Right lobe of liver (tissue), 4 donors: ENCODE measurements at regions not wholly inside any gene's neighbourhood (a gene's known extent, or its start where the extent isn't known, plus 50 kb on each side); places are given as distances from the start of the nearest gene placed in this dataset.

ENCODE experiments used
- CTCF ChIP-seq, 4 donors: fragments of 200-600 bp in 3 of 4; fragments of 450-650 bp in 1 of 4; IDR thresholded peaks; one replicate each; pipeline versions ENCODE4 v1.5.1 to v1.8.0; 2016 to 2022; ENCODE audit warnings: antibody characterized with exemption in 4 of 4, mild to moderate bottlenecking in 2 of 4
- POLR2A ChIP-seq: fragments of 450-650 bp; IDR thresholded peaks from one replicate; pipeline ENCODE4 v1.6.1; 2017; ENCODE audit warnings: antibody characterized with exemption, mild to moderate bottlenecking
- donor health status: DM: no; HTN: no; CAD: no.
- donor health status: DM: no; HTN: no; CAD: no.
- donor health status: DM: no; HTN: yes; CAD: no.

GRCh38 chr1:60141276-60141675 lies 67.7 kb upstream of the C1orf87 start:
- no peak for TF ChIP-seq CTCF (IDR thresholded peaks at IDR 0.05)
- TF ChIP-seq POLR2A: no peak
